GM13977 (cell line): ENCODE measurements at regions not wholly inside any gene's neighbourhood (a gene's known extent, or its start where the extent isn't known, plus 50 kb on each side); places are given as distances from the start of the nearest gene placed in this dataset.

Experiments
- DNase-seq: peaks from one replicate; pipeline ENCODE4 v3.0.0; 2012; ENCODE audit warnings: low spot score
- in situ Hi-C: fragments of 300-500 bp; cut with MboI; formaldehyde crosslinking; loops from one replicate; pipeline ENCODE4 v1.12.0; 2022; ENCODE audit warnings: low sequenced_read_pairs, low pct_unique_long_range_greater_than_20kb, mixed read lengths, inconsistent platforms; ENCODE audit not compliant: unreplicated experiment
- TF ChIP-seq, protein P1 (sequence below): IDR thresholded peaks from 2 replicates; pipeline ENCODE4 v1.5.1; 2012; ENCODE audit warnings: mild to moderate bottlenecking, control low read depth; ENCODE audit not compliant: insufficient read depth; ENCODE audit errors: extremely low read depth, missing control alignments

DNA sequence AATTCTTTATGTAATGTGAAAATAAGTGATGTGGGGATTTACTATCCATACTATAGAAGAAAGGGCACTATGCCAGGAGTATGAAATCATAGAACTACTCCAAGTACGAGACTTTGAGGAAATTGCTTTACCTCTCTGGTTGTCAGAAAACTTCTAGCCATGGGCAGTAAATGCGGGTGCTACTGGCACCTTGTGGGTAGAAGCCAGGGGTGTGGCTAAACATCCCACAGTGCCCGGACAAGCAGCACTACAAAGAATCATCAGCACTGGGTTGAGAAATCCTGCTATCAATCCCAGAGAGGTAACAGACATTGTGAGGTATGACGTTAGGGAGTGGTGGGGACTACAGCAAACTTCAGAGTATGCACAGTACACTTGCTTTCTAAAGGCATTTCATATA is 453.5 kb upstream of the TNP1 start:
- DNase-seq = no peak
- in situ Hi-C loops = no loop called here
- TF ChIP-seq, protein P1, sequence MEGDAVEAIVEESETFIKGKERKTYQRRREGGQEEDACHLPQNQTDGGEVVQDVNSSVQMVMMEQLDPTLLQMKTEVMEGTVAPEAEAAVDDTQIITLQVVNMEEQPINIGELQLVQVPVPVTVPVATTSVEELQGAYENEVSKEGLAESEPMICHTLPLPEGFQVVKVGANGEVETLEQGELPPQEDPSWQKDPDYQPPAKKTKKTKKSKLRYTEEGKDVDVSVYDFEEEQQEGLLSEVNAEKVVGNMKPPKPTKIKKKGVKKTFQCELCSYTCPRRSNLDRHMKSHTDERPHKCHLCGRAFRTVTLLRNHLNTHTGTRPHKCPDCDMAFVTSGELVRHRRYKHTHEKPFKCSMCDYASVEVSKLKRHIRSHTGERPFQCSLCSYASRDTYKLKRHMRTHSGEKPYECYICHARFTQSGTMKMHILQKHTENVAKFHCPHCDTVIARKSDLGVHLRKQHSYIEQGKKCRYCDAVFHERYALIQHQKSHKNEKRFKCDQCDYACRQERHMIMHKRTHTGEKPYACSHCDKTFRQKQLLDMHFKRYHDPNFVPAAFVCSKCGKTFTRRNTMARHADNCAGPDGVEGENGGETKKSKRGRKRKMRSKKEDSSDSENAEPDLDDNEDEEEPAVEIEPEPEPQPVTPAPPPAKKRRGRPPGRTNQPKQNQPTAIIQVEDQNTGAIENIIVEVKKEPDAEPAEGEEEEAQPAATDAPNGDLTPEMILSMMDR = no peak

DNA sequence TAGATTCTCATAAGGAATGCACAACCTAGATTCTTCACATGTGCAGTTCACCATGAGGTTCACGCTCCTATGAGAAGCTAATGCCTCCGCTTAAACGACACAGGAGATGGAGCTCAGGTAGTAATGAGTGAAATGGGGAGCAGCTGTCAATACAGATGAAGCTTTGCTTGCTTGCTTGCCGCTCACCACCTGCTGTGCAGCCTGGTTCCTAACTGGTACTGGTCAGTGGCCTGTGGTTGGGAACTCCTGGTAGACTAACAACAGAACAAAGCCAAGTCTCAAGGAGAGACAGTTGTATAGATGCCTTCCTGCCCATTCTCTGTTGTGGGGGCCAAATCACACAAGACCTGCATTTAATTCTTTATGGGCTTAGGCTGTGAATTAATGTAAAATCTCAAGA is 449.2 kb upstream of the TNP1 start:
- TF ChIP-seq, protein P1 = no peak
- DNase-seq = no peak
- in situ Hi-C loops = no loop called here

DNA sequence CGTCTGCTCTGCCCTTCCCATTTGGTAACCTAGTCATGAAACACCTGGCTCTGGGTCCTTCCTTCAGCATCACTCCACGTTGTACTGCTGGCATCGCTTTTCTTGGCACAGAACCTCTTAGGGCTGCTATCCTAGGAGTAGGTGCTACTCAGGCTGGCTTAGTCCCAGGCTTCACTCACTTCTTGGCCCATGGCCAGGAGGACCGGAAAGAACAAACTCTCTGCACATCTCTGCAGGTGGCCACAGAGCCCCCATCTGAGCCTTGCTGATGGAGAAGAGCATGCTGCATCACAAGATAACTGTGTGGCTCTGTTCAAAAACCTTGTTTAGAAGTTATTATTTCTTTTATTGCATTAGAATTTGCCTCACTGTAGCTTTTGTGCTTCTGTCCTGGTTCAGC is 447.2 kb upstream of the TNP1 start:
- in situ Hi-C loops = no loop called here
- DNase-seq = no peak
- TF ChIP-seq, protein P1 = no peak

DNA sequence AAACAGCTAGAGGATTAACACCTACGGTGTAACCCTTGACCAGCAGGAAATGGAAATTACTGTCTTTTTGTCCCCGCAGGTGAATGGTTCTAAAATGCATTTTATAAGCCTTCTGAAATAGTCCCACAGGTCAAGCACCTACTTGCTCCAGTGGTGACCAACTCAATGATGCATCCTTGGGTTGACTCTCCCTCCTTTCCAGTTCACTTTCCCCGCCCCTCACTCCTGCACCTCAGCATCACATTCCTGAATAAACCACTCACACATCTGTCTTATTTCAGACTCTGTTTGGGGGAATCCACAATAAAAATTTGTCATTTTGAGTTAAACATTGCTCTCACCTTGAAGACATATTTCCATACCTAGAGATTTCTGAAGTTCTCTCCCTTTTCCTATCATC is 446.0 kb upstream of the TNP1 start:
- DNase-seq = no peak
- in situ Hi-C loops = no loop called here
- TF ChIP-seq, protein P1 = no peak

DNA sequence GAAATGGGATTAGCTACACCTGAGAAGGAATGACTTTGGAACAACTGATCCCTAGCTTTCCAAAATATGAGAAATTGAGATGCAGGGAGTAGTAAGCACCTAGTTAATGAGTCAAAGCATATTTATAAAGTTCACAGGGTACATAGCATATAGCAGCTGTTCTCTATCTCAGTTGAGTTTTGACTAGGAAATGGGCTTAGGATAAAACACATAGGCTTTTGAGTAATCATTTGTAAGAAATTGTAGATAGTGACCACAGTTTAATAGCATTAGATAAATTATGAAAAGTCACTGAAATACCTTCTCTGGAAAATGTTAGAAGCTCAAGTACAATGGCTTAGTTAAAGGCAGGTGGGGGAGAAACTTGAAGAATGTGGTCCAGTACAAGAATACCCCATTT is 444.7 kb upstream of the TNP1 start:
- TF ChIP-seq, protein P1 = no peak
- in situ Hi-C loops = no loop called here
- DNase-seq = no peak

DNA sequence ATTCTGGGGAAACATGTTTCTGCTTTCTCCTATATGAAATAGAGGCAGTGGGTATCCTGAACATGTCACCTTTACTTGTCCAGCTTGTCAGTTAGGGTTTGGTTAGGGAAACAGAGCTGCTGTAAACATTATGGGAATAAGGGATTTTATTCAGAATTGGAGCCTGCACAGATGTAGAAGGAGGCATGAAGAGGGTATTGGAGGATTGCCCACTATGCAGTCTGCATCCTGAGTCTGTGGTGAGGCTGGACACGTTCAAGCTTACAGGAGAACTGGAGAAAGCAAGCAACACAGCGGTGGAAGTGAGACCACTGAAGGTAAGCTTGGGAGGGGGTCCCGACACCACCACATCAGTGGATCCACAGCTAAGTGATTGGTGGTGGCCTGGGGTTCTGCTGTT is 443.0 kb upstream of the TNP1 start:
- DNase-seq = no peak
- TF ChIP-seq, protein P1 = no peak
- in situ Hi-C loops = no loop called here

DNA sequence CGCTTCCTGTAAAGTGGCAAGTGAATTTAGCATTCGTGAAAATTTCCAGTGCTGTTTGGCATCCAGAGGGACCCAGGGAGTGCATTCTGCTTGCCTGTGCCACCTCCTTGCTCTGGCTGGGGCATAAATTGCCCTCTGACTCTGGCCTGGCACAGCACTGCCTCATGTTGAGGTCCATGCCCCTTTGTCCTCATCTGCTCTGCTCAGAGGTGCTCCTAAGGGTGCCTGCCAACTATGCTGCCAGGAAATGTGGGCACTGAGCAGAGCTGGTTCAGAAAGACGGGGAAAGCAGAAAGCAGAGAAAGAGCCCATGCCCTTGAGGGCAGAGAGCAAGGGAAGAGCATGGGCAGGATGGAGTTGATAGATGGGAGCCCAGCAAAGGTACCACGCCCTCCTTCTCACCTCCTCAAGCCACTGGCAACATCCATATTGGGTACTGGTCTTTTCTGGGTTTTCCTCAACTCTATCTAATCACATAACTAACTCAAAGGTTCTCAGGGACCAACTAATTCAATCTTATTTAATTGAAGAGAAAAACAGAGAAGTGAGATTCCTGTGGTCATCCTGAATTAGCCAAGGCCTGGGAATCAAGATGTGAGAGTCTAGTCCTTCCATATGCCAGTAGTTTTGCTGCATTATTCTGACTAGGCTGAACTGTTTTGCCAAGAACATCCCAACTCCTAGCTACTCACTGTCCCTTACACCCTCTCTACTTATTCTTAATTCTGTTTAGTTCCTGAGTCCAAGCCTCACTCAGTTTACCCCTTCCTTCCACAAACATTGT is 441.5 kb upstream of the TNP1 start:
- DNase-seq = no peak
- in situ Hi-C loops = no loop called here
- TF ChIP-seq, protein P1 = no peak
